OCI-LY7 (cell line): ENCODE measurements at regions not wholly inside any gene's neighbourhood (a gene's known extent, or its start where the extent isn't known, plus 50 kb on each side); places are given as distances from the start of the nearest gene placed in this dataset.

Experiments
- BruUV-seq: library from RNA; stranded (reverse); fragments of 400-500 nt; replicated peaks from 2 replicates; lab custom pipeline; 2021; lab: Mats Ljungman, UMichigan
- CTCF ChIA-PET: fragments of 300-600 bp; sonication (Branson Sonifier 250); formaldehyde crosslinking; loops from one replicate; lab custom pipeline; 2022; ENCODE audit warnings: antibody characterized with exemption; ENCODE audit not compliant: unreplicated experiment; lab: Charles Lee
- POLR2A ChIA-PET: fragments of 300-600 bp; sonication (Branson Sonifier 250); formaldehyde crosslinking; loops from one replicate; lab custom pipeline; 2022; ENCODE audit warnings: antibody characterized with exemption; lab: Charles Lee
- DNase-seq: peaks from one replicate; pipeline ENCODE4 v3.0.0-alpha.2; 2015; ENCODE audit warnings: low spot score
- H2AFZ ChIP-seq: fragments of 200-600 bp; sonication (generic), shearing (Covaris generic); 2 replicates; pipeline ENCODE4 v1.6.1; 2014; ENCODE audit warnings: mild to moderate bottlenecking, antibody characterized with exemption, low read length, moderate library complexity
- H3K27ac ChIP-seq: fragments of 200-600 bp; sonication (generic); 2 replicates; pipeline ENCODE4 v1.5.1; 2014; ENCODE audit warnings: mixed run types, low read depth, mild to moderate bottlenecking, moderate library complexity, low read length, inconsistent platforms; ENCODE audit not compliant: poor library complexity, severe bottlenecking
- H3K36me3 ChIP-seq: fragments of 200-600 bp; sonication (generic); 2 replicates; pipeline ENCODE4 v1.6.1; 2014; ENCODE audit warnings: mild to moderate bottlenecking, antibody characterized with exemption, low read length, moderate library complexity, mixed read lengths; ENCODE audit not compliant: insufficient read depth
- H3K4me1 ChIP-seq: fragments of 200-600 bp; sonication (generic); 2 replicates; pipeline ENCODE4 v1.5.1; 2014; ENCODE audit warnings: mild to moderate bottlenecking, low read length; ENCODE audit not compliant: insufficient read depth, poor library complexity, severe bottlenecking
- H3K4me2 ChIP-seq: fragments of 200-600 bp; sonication (generic); 2 replicates; pipeline ENCODE4 v1.6.1; 2014; ENCODE audit warnings: mild to moderate bottlenecking, low read length
- H3K4me3 ChIP-seq: fragments of 200-600 bp; sonication (generic); 2 replicates; pipeline ENCODE4 v1.5.1; 2014; ENCODE audit warnings: mild to moderate bottlenecking, low read depth, low read length; ENCODE audit not compliant: poor library complexity, severe bottlenecking
- H3K79me2 ChIP-seq: fragments of 200-600 bp; sonication (generic); 2 replicates; pipeline ENCODE4 v1.6.1; 2016; ENCODE audit warnings: low read depth, mild to moderate bottlenecking, low read length, moderate library complexity, mixed read lengths; ENCODE audit not compliant: insufficient read depth
- H3K9me2 ChIP-seq: fragments of 200-600 bp; sonication (generic); 2 replicates; pipeline ENCODE4 v1.6.1; 2016; ENCODE audit warnings: mild to moderate bottlenecking, low read length, mixed read lengths; ENCODE audit not compliant: insufficient read depth
- H3K9me3 ChIP-seq: fragments of 200-600 bp; sonication (generic); 2 replicates; pipeline ENCODE4 v1.6.1; 2014; ENCODE audit warnings: mild to moderate bottlenecking, mixed run types, low read length, mixed read lengths
- H4K20me1 ChIP-seq: fragments of 200-600 bp; sonication (generic); 2 replicates; pipeline ENCODE4 v1.6.1; 2014; ENCODE audit warnings: mild to moderate bottlenecking, antibody characterized with exemption, low read length, moderate library complexity, mixed read lengths; ENCODE audit not compliant: insufficient read depth
- EZH2phosphoT487 ChIP-seq: fragments of 200-600 bp; sonication (generic); IDR thresholded peaks from 2 replicates; pipeline ENCODE4 v1.6.1; 2018; ENCODE audit warnings: low read depth, borderline replicate concordance, mild to moderate bottlenecking, mixed run types, antibody characterized with exemption, low read length, moderate library complexity, mixed read lengths
- intact Hi-C: fragments of 100-400 bp; cut with micrococcal nuclease; formaldehyde crosslinking; loops from one replicate; pipeline ENCODE4 v1.10.0; 2022; ENCODE audit not compliant: unreplicated experiment
- TF ChIP-seq, protein P1 (sequence below): fragments of 200-600 bp; sonication (generic); conservative IDR thresholded peaks from 2 replicates; pipeline ENCODE4 v1.5.1; 2014; ENCODE audit warnings: mild to moderate bottlenecking, antibody characterized with exemption, low read length, moderate library complexity, mixed read lengths

DNA sequence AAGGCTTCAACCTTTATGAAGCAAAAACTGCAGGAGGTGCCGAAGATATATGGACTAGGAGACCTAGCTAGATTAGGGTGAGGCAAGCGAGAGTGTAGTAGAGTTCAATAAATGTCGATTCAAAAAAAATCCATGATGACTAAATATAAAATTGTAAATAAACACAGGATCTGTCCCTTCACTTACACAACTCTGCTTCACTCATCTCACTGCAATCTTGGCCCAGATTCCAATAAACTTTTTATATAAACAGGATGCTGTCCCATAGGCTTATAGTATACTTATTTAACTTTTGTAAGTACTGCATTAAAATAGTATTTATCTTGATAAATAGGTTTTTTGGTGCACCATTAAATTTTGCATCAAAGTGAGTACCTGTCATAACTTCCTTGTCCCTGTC lies 648.4 kb upstream of the NRSN1 start:
- no peaks in the 10 kb centered on the region for H3K4me1 ChIP-seq
- no peaks in the 10 kb centered on the region for H3K79me2 ChIP-seq
- H3K4me2 ChIP-seq = no peak overlapping the region
- no peaks in the 10 kb centered on the region for H3K9me2 ChIP-seq
- intact Hi-C loops = no loop called here
- H3K27ac ChIP-seq = no peak overlapping the region
- no peak overlapping the region for H3K4me3 ChIP-seq
- DNase-seq = no peak
- H2AFZ ChIP-seq = no peak overlapping the region
- H3K36me3 ChIP-seq = no peaks in the 10 kb centered on the region
- ChIA-PET POLR2A (no interaction called here), CTCF (no interaction called here)
- no TSS peak for BruUV-seq
- no peaks in the 10 kb centered on the region for H3K9me3 ChIP-seq
- H4K20me1 ChIP-seq = no peaks in the 10 kb centered on the region
- TF ChIP-seq, protein P1, sequence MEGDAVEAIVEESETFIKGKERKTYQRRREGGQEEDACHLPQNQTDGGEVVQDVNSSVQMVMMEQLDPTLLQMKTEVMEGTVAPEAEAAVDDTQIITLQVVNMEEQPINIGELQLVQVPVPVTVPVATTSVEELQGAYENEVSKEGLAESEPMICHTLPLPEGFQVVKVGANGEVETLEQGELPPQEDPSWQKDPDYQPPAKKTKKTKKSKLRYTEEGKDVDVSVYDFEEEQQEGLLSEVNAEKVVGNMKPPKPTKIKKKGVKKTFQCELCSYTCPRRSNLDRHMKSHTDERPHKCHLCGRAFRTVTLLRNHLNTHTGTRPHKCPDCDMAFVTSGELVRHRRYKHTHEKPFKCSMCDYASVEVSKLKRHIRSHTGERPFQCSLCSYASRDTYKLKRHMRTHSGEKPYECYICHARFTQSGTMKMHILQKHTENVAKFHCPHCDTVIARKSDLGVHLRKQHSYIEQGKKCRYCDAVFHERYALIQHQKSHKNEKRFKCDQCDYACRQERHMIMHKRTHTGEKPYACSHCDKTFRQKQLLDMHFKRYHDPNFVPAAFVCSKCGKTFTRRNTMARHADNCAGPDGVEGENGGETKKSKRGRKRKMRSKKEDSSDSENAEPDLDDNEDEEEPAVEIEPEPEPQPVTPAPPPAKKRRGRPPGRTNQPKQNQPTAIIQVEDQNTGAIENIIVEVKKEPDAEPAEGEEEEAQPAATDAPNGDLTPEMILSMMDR = no peak
- TF ChIP-seq EZH2phosphoT487 = no peak

DNA sequence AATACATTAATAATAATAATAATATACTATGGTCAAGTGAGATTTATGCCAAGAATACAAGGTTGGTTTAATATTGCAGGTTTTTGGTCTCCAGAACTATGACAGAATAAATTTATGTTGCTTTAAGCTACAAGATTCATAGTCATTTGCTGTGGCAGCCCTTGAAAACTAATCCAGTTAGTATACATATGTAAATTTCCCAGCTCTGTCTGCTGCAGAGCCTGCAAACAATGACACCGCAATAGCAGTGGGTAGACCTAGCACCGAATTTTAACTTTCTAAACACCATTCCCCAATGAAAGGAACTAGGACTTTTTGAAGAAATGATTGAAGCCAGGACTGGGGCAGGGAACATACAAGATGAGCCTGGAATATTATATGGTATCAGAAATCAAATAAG lies 647.7 kb upstream of the NRSN1 start:
- Histone ChIP-seq H3K4me3 (no peak overlapping the region), H3K4me1 (no peaks in the 10 kb centered on the region), H3K36me3 (no peaks in the 10 kb centered on the region), H3K9me2 (no peaks in the 10 kb centered on the region), H4K20me1 (no peaks in the 10 kb centered on the region), H2AFZ (no peak overlapping the region), H3K27ac (no peak overlapping the region), H3K4me2 (no peak overlapping the region), H3K79me2 (no peaks in the 10 kb centered on the region), H3K9me3 (no peaks in the 10 kb centered on the region)
- no TSS peak for BruUV-seq
- no peak for DNase-seq
- TF ChIP-seq EZH2phosphoT487 = no peak
- TF ChIP-seq, protein P1 = no peak
- CTCF ChIA-PET = no interaction called here
- POLR2A ChIA-PET = interaction anchor here (0.6 kb wide), 1 partner anchor 36 kb away, joined by 3 read pairs; no protein-coding TSS in a partner anchor
- intact Hi-C loops = no loop called here

DNA sequence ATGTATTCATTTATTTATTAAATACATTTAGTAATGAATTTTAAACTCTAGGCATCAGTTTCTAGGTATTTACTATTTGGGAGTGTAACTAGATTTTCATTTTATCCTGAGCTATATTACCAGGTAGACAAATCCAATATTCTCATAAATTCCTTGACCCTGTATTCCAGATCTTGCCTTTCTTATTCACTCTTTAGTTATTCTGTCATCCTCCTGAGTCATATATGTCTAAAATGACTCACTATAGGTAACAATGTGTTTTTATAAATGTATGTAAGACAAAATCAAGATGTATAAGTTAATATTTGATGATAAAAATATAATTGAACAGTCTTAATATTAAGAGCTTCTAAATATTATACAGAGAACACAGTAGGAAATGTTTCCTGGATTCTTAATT lies 642.1 kb upstream of the NRSN1 start:
- intact Hi-C loops = no loop called here
- no peaks in the 10 kb centered on the region for H3K9me2 ChIP-seq
- no peaks in the 10 kb centered on the region for H3K79me2 ChIP-seq
- no peak overlapping the region for H3K4me3 ChIP-seq
- ChIA-PET POLR2A (interaction anchor here (1.0 kb wide), 1 partner anchor 13 kb away, joined by 3 read pairs; no protein-coding TSS in a partner anchor), CTCF (no interaction called here)
- TF ChIP-seq EZH2phosphoT487 = no peak
- TF ChIP-seq, protein P1 = no peak
- no peaks in the 10 kb centered on the region for H3K36me3 ChIP-seq
- no TSS peak for BruUV-seq
- no peak overlapping the region for H3K4me2 ChIP-seq
- H3K9me3 ChIP-seq = no peaks in the 10 kb centered on the region
- H2AFZ ChIP-seq = no peak overlapping the region
- DNase-seq = no peak
- H4K20me1 ChIP-seq = no peaks in the 10 kb centered on the region
- no peak overlapping the region for H3K27ac ChIP-seq
- no peaks in the 10 kb centered on the region for H3K4me1 ChIP-seq
